Transverse colon (tissue), 4 donors: ENCODE measurements at regions not wholly inside any gene's neighbourhood (a gene's known extent, or its start where the extent isn't known, plus 50 kb on each side); places are given as distances from the start of the nearest gene placed in this dataset.

Experiments used
- CTCF ChIP-seq, 5 experiments: fragments of 200-600 bp in 3 of 5; fragments of 450-650 bp in 2 of 5; sonication (generic) in 3 of 5; IDR thresholded peaks; 1 replicate in 2 of 5; 2 replicates in 3 of 5; pipeline ENCODE4 v1.5.1; 2016 to 2017; ENCODE audit warnings: antibody characterized with exemption in 5 of 5, inconsistent platforms in 3 of 5, mild to moderate bottlenecking in 2 of 5, moderate library complexity in 1 of 5
- POLR2A ChIP-seq: fragments of 450-650 bp; IDR thresholded peaks from one replicate; pipeline ENCODE4 v1.6.1; 2016; ENCODE audit warnings: antibody characterized with exemption, mild to moderate bottlenecking, moderate library complexity
- POLR2AphosphoS5 ChIP-seq, 3 donors: sonication (generic); formaldehyde crosslinking; IDR thresholded peaks; one replicate each; pipeline ENCODE4 v1.6.1; 2016; ENCODE audit warnings: antibody characterized with exemption in 3 of 3

- no peak for TF ChIP-seq CTCF (IDR thresholded peaks at IDR 0.05)
- no peak for TF ChIP-seq POLR2A
- no peak for TF ChIP-seq POLR2AphosphoS5 (IDR thresholded peaks at IDR 0.05)
Measured at GRCh38 chr1:80776266-80776665, 1024.5 kb upstream of the ADGRL2 start.
